ENCODE measurements at regions not wholly inside any gene's neighbourhood (a gene's known extent, or its start where the extent isn't known, plus 50 kb on each side); places are given as distances from the start of the nearest gene placed in this dataset.

GRCh38 chr2:189943009-189943408 lies 119.5 kb downstream of the MSTN start:
- no peak for TF ChIP-seq CTCF (IDR thresholded peaks at IDR 0.05; ENCODE audit: insufficient read depth, low read length)
- TF ChIP-seq POLR2AphosphoS5 (IDR thresholded peaks at IDR 0.05; ENCODE audit: low read depth), result no peak
- TF ChIP-seq REST (IDR thresholded peaks at IDR 0.05; ENCODE audit: insufficient replicate concordance, low read depth), result no peak
- no peak for TF ChIP-seq SPI1 (IDR thresholded peaks at IDR 0.05; ENCODE audit: borderline replicate concordance, low read depth)

All from HL-60 (cell line).